LNCAP (cell line): ENCODE measurements at regions not wholly inside any gene's neighbourhood (a gene's known extent, or its start where the extent isn't known, plus 50 kb on each side); places are given as distances from the start of the nearest gene placed in this dataset.

Source experiments
- TF ChIP-seq, protein P1 (sequence below): fragments of 450-650 bp; IDR thresholded peaks from 2 replicates; pipeline ENCODE4 v1.5.1; 2017; ENCODE audit warnings: mild to moderate bottlenecking

DNA sequence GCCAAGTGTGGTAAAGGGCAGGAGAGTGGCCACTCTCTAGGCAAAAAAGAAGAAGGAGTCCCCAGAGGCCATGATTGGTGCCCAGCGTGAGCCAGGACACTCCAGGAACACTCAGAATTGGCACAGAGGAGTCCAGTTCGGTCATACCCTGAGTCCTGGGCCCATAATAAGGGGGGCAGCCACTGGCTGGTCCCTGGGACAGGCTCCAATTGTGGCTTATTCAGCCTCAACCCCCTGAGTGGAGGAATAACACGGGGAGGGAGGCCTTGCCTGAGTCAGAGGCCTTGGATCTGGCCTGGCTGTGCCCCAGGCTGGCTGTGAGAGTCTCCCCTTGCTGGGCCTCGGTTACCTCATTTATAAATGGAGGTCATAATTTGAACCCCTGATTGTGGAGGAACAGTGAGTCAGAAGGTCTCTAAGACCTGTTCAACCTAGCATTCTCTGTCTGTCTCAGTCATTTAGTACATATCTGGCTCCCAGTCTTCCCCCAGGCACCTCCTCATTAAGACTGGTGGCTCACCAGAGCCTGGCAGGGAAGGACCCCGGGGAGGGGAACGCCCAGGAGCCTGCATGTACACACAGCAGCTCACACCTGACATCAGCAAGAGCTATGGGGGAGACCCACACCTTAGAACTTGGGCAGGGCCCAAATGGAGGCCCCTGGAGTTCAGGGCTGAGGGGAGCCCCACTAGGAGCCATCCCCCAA is 95.9 kb upstream of the ATP2B2 start:
- TF ChIP-seq, protein P1, sequence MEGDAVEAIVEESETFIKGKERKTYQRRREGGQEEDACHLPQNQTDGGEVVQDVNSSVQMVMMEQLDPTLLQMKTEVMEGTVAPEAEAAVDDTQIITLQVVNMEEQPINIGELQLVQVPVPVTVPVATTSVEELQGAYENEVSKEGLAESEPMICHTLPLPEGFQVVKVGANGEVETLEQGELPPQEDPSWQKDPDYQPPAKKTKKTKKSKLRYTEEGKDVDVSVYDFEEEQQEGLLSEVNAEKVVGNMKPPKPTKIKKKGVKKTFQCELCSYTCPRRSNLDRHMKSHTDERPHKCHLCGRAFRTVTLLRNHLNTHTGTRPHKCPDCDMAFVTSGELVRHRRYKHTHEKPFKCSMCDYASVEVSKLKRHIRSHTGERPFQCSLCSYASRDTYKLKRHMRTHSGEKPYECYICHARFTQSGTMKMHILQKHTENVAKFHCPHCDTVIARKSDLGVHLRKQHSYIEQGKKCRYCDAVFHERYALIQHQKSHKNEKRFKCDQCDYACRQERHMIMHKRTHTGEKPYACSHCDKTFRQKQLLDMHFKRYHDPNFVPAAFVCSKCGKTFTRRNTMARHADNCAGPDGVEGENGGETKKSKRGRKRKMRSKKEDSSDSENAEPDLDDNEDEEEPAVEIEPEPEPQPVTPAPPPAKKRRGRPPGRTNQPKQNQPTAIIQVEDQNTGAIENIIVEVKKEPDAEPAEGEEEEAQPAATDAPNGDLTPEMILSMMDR, result no peak

DNA sequence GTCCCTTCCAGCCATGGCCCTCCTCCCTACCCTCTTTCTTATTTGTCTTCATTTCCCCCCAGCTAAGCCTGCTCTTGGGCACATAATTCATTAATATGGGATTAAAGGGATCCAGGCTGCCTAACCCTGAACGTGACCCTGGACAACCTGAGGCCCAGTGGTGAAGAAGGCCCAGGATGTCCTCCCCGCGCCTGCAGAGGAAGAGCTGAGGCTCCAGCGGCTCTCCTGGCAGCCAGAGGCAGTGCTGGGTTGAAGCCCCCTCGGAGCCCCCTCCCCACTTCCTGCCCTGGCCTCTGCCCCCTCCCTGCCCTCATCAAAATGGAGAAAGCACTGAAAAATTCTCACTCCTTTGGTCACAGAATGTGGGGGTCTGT is 96.5 kb upstream of the ATP2B2 start:
- TF ChIP-seq, protein P1, result no peak

DNA sequence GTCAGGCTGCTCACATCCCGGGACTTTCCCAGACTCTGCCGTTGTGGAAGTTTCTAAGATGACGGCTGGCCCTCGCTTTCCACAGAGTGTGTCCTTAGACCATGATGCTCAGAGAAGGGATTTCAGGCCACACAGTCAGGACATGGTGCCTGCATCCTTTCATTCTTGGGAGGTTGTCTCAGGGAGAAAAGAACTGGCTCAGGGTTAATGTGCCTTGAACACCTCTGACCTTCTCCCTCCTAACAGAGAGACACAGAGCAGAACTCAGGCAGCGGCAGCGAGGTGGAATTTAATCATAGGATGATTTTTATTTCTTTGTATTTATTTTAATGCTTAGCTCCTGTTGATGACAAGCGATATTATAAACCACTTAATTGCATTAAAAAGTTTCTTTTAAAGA is 96.9 kb upstream of the ATP2B2 start:
- TF ChIP-seq, protein P1, result no peak

DNA sequence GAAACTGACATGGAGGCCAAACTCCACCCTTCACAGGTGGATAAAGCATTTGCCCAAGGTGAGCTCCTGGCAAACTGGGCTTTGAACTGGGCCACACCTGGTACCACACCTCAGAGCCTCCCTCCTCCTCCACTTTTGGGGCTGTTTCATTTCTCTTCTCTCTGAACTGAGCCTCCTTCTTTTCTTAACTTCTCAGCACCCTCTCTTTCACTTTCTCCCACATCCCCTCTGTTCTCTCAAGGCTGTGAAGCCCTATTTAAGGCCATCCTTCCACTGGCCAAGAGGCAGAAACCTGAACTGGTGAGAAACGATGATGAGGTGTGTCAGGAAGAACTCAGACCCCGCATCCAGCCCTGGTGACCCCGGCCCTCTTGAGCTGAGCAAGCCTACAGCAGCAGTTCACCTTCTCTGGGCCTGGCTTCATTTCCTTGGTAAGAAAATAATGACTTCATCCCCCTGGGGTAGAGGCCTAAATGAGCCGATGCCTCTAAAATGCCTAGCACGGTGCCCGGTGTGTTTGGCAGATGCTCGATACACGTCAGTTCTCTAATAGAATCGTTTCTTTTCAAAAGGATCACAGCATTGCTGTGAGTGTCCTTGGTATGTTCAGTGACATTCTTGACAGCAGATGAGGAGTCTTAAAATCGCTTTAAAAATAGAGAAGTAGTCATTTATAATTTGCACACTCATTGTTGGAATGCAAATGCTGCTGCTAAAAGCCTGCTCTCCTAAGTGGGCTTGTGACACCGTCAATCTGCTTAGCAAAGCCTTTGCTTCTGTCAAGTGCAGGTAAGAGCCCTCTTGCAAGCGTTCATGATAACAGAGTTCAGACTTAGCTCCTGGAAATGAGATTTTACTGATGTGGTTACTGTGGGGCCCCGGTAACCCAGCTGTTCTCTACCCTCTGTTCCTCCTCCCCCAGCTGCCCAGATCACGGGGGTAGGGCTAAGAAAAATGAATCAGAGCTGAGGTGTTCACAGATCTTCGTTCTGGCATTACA is 97.7 kb upstream of the ATP2B2 start:
- TF ChIP-seq, protein P1, result no peak

DNA sequence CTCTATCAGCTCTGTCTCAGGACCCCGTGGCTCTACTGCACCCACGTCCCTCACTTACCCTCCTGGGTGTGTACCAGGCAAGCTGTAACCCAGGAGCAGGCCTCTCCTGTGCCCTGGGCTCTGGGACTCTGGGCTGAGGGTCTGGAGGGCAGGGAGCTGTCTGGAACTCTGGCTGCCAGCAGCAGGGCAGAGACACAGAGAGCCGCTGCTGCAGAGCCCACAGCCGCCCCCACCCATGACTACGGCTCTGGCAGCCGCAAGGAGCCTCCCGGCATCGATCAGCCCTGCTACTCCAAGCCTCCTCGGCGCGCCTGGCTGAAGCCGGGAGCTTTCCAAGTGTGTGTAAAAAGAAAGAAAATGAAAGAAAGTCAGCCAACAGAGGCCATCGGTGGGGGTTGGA is 103.7 kb upstream of the ATP2B2 start:
- TF ChIP-seq, protein P1, result no peak

DNA sequence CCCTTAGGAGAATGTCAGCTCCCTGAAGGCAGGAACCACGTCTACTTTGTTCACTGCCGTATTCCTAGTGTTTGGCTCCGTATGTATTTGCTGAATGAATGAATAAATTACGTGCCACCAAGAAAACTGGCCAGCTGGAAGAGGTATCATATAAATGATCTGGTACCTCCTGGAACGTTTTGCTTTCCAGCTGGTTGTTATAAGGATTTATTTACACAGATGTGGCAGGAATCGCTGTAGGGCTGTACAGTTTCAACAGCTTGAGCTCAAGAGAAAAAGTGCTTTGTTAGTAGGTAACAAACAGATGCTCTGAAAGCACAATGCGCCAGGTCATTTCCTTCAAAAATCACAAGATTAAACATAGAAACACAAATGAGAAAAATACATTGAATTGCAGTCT is 108.8 kb upstream of the ATP2B2 start:
- TF ChIP-seq, protein P1, result no peak

DNA sequence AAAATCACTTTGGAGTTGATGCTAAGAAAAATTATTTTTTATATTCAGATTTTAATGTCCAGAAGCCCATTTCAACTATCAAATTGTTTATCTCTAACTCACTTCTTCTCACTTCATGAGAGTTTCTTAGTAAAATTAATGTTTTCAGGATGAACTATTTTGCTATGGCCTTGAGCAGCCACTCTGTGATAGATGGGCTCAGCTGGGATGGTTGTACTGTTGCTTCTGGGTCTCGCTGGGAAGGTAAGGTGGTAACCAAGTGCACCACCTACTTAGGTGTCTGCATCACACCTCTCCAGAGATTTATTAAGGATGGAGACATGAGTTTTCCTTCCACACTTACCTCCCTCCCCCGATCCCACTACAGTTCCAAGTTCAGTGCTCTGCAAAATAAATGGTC is 110.3 kb upstream of the ATP2B2 start:
- TF ChIP-seq, protein P1, result no peak
